SK-N-SH treated with all-trans-retinoic acid at 6 μM for 48 hours (cell line): ENCODE measurements at regions not wholly inside any gene's neighbourhood (a gene's known extent, or its start where the extent isn't known, plus 50 kb on each side); places are given as distances from the start of the nearest gene placed in this dataset.

Experiments
- ATAC-seq: fragments of 200-7000 bp; cut with Tn5 transposase; 3 replicates; pipeline ENCODE4 v1.9.1; 2020; ENCODE audit warnings: mild to moderate bottlenecking, moderate library complexity
- ARNTL ChIP-seq: fragments of 450-650 bp; formaldehyde crosslinking; IDR thresholded peaks from 2 replicates; pipeline ENCODE4 v1.5.0; 2020; ENCODE audit warnings: low read depth, mild to moderate bottlenecking, moderate library complexity, borderline replicate concordance
- BACH2 ChIP-seq: fragments of 250-450 bp; sonication (Bioruptor Pico); IDR thresholded peaks from 2 replicates; pipeline ENCODE4 v1.9.0; 2021; ENCODE audit warnings: mild to moderate bottlenecking, borderline replicate concordance
- CSDC2 ChIP-seq: fragments of 250-450 bp; sonication (Bioruptor Pico); IDR thresholded peaks from 2 replicates; pipeline ENCODE4 v1.5.0; 2020; ENCODE audit warnings: mild to moderate bottlenecking, moderate library complexity
- CSRNP3 ChIP-seq: fragments of 250-450 bp; sonication (Bioruptor Pico); IDR thresholded peaks from 2 replicates; pipeline ENCODE4 v1.5.1; 2021; ENCODE audit warnings: mild to moderate bottlenecking, moderate library complexity
- ESRRG ChIP-seq: fragments of 250-450 bp; sonication (Bioruptor Pico); IDR thresholded peaks from 2 replicates; pipeline ENCODE4 v1.6.1; 2021; ENCODE audit warnings: mild to moderate bottlenecking
- GLIS3 ChIP-seq: fragments of 250-450 bp; sonication (Bioruptor Pico); IDR thresholded peaks from 2 replicates; pipeline ENCODE4 v1.5.0; 2020; ENCODE audit warnings: mild to moderate bottlenecking, moderate library complexity
- OSR1 ChIP-seq: fragments of 250-450 bp; sonication (Bioruptor Pico); IDR thresholded peaks from 2 replicates; pipeline ENCODE4 v1.8.0; 2022; ENCODE audit warnings: moderate library complexity, mild to moderate bottlenecking, inconsistent platforms
- PATZ1 ChIP-seq: fragments of 250-450 bp; sonication (Bioruptor Pico); IDR thresholded peaks from 2 replicates; pipeline ENCODE4 v1.8.0; 2020; ENCODE audit warnings: mild to moderate bottlenecking, moderate library complexity, borderline replicate concordance
- PPARA ChIP-seq: fragments of 250-450 bp; sonication (Bioruptor Pico); IDR thresholded peaks from 2 replicates; pipeline ENCODE4 v1.5.0; 2020; ENCODE audit warnings: mild to moderate bottlenecking, borderline replicate concordance
- RARB ChIP-seq: fragments of 250-450 bp; sonication (Bioruptor Pico); IDR thresholded peaks from 2 replicates; pipeline ENCODE4 v1.8.0; 2021; ENCODE audit warnings: mild to moderate bottlenecking, moderate library complexity
- SNAI2 ChIP-seq: fragments of 250-450 bp; sonication (Bioruptor Pico); IDR thresholded peaks from 2 replicates; pipeline ENCODE4 v1.5.0; 2020; ENCODE audit warnings: mild to moderate bottlenecking, moderate library complexity
- TCF4 ChIP-seq: fragments of 250-450 bp; sonication (Bioruptor Pico); IDR thresholded peaks from 2 replicates; pipeline ENCODE4 v1.8.0; 2021; ENCODE audit warnings: mild to moderate bottlenecking, moderate library complexity, borderline replicate concordance
- TOX ChIP-seq: fragments of 250-450 bp; sonication (Bioruptor Pico); IDR thresholded peaks from 2 replicates; pipeline ENCODE4 v1.8.0; 2021; ENCODE audit warnings: mild to moderate bottlenecking, moderate library complexity, borderline replicate concordance
- TSHZ2 ChIP-seq: fragments of 250-450 bp; sonication (Bioruptor Pico); IDR thresholded peaks from 2 replicates; pipeline ENCODE4 v1.5.0; 2020; ENCODE audit warnings: mild to moderate bottlenecking, moderate library complexity
- ZC3H10 ChIP-seq: fragments of 250-450 bp; sonication (Bioruptor Pico); IDR thresholded peaks from 2 replicates; pipeline ENCODE4 v1.5.1; 2021; ENCODE audit warnings: mild to moderate bottlenecking, moderate library complexity
- ZFP3 ChIP-seq: fragments of 250-450 bp; sonication (Bioruptor Pico); IDR thresholded peaks from 2 replicates; pipeline ENCODE4 v1.5.0; 2020; ENCODE audit warnings: mild to moderate bottlenecking, moderate library complexity
- ZFP30 ChIP-seq: fragments of 450-650 bp; formaldehyde crosslinking; IDR thresholded peaks from 2 replicates; pipeline ENCODE4 v1.5.0; 2022; ENCODE audit warnings: mild to moderate bottlenecking, moderate library complexity
- ZNF565 ChIP-seq: fragments of 450-650 bp; formaldehyde crosslinking; conservative IDR thresholded peaks from 2 replicates; pipeline ENCODE4 v1.5.0; 2020; ENCODE audit warnings: low read depth, mild to moderate bottlenecking, moderate library complexity
- TF ChIP-seq, protein P1 (sequence below): fragments of 250-450 bp; sonication (Bioruptor Pico); IDR thresholded peaks from 2 replicates; pipeline ENCODE4 v1.8.0; 2021; ENCODE audit warnings: low read depth, mild to moderate bottlenecking, moderate library complexity, borderline replicate concordance
- TF ChIP-seq, protein P2 (sequence below): fragments of 250-450 bp; sonication (Bioruptor Pico); IDR thresholded peaks from 2 replicates; pipeline ENCODE4 v1.5.1; 2020; ENCODE audit warnings: low read depth, mild to moderate bottlenecking, moderate library complexity

DNA sequence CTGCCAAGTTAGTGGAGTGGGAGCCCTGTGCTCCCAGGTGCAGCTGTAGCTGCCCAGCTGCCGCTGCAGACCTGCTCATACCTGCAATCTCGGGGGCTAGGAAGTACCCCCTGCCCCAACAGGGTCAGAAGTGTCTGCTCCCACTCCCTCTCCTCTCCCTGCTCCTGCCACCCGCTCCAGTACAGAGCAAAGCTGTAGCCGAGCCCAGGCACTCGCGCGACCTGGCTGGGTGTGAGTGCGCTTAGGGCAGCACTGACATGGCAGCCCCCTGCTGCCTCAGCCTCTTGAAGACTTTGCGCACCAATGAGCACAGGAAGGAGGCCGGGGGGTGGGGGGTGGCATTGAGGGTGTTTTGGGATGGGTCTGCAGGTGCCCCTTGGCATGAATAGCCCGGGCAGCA lies 1951.4 kb downstream of the SUCLG1 start (continued):
- no peak for TF ChIP-seq CSRNP3 (CRISPR knock-in tag)
- no peak for TF ChIP-seq TOX (CRISPR knock-in tag)
- TF ChIP-seq ZFP30 (CRISPR knock-in tag), result no peak

GRCh38 chr2:82501217-82501616 lies 1957.9 kb downstream of the SUCLG1 start:
- TF ChIP-seq TOX (CRISPR knock-in tag), result no peak
- no peak for TF ChIP-seq ZFP30 (CRISPR knock-in tag)
- no peak for TF ChIP-seq ESRRG (CRISPR knock-in tag)
- no peak for TF ChIP-seq BACH2 (CRISPR knock-in tag)
- no peak for TF ChIP-seq ZC3H10 (CRISPR knock-in tag)
- TF ChIP-seq OSR1, result no peak
- TF ChIP-seq CSDC2 (CRISPR knock-in tag), result no peak
- TF ChIP-seq, protein P1, sequence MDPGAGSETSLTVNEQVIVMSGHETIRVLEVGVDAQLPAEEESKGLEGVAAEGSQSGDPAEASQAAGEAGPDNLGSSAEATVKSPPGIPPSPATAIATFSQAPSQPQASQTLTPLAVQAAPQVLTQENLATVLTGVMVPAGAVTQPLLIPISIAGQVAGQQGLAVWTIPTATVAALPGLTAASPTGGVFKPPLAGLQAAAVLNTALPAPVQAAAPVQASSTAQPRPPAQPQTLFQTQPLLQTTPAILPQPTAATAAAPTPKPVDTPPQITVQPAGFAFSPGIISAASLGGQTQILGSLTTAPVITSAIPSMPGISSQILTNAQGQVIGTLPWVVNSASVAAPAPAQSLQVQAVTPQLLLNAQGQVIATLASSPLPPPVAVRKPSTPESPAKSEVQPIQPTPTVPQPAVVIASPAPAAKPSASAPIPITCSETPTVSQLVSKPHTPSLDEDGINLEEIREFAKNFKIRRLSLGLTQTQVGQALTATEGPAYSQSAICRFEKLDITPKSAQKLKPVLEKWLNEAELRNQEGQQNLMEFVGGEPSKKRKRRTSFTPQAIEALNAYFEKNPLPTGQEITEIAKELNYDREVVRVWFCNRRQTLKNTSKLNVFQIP, result no peak
- TF ChIP-seq TCF4 (CRISPR knock-in tag), result no peak
- no peak for TF ChIP-seq SNAI2 (CRISPR knock-in tag)
- TF ChIP-seq CSRNP3 (CRISPR knock-in tag), result no peak
- no peak for ATAC-seq

DNA sequence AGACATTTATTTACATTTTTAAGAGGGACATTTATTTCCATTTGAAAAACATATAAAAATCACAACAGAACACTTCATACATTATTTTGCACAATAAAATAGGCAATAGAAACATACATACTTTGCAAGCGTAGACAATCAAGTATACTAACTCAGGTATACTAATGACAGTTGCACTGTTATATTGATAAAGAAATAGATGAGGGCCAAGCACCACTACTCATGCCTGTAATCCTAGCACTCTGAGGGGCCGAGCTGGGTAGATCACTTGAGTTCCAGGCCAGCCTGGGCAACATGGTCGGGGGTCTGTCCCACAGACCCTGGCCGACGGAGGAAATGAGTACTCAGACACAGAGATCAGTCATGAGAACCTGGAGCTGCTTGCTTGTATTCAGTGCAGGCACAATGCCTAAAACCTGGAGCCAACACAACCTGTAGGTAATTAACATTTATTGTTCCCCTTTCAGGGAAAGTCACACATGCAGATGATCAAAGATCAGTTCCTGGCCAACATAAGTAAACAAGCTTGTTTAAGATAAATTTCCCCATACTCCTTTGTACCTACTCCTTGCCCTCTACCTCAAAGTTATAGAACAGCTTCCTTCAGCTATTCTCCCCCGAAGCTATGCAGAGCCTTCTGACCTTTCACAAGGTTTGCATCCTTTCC lies 1960.2 kb downstream of the SUCLG1 start:
- no peak for ATAC-seq
- TF ChIP-seq OSR1 (no peak), BACH2 (CRISPR knock-in tag) (no peak), GLIS3 (CRISPR knock-in tag) (no peak)

GRCh38 chr2:82494739-82495138 lies 1964.3 kb downstream of the SUCLG1 start:
- ATAC-seq, result no peak
- TF ChIP-seq, protein P1, result no peak
- TF ChIP-seq ZC3H10 (CRISPR knock-in tag) (no peak), BACH2 (CRISPR knock-in tag) (no peak), ZNF565 (no peak), PATZ1 (no peak), PPARA (CRISPR knock-in tag) (no peak), OSR1 (no peak), SNAI2 (CRISPR knock-in tag) (no peak), TSHZ2 (no peak), CSRNP3 (CRISPR knock-in tag) (no peak), RARB (no peak), ARNTL (no peak), ESRRG (CRISPR knock-in tag) (no peak), GLIS3 (CRISPR knock-in tag) (no peak), ZFP30 (CRISPR knock-in tag) (no peak), TOX (CRISPR knock-in tag) (no peak), ZFP3 (CRISPR knock-in tag) (no peak)
- TF ChIP-seq, protein P2, sequence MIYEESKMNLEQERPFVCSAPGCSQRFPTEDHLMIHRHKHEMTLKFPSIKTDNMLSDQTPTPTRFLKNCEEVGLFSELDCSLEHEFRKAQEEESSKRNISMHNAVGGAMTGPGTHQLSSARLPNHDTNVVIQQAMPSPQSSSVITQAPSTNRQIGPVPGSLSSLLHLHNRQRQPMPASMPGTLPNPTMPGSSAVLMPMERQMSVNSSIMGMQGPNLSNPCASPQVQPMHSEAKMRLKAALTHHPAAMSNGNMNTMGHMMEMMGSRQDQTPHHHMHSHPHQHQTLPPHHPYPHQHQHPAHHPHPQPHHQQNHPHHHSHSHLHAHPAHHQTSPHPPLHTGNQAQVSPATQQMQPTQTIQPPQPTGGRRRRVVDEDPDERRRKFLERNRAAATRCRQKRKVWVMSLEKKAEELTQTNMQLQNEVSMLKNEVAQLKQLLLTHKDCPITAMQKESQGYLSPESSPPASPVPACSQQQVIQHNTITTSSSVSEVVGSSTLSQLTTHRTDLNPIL (CRISPR knock-in tag), result no peak
- TF ChIP-seq, all 23 proteins: peak for 0
